NCI-H2029 (cell line): ENCODE measurements at regions not wholly inside any gene's neighbourhood (a gene's known extent, or its start where the extent isn't known, plus 50 kb on each side); places are given as distances from the start of the nearest gene placed in this dataset.
"Not testable (repeated sequence)": the region's sequence is repeated elsewhere in the genome, so short reads cannot be mapped to it uniquely, and the experiment has no call there.

Experiments
- DNase-seq: peaks from one replicate; lab custom pipeline; 2025; lab: John Stamatoyannopoulos, UW

DNA sequence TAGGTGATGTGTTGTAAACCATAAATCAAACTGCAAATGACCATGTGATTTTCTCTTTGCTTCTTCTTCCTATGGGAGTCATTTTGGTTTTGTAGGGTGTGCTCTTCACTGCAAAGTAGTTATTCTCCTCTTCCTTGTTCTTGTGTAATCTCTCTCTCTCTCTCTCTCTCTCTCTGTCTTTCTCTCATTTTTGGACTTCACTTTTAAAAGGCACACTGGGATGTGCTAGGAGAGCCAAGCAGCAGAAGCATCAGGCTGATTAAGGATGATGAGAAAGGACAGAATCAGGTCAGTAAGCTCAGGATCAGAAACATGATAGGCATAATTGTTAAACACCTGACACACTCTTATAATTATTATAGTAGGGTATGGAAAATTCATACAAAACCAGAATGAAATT lies 505.3 kb upstream of the ZNF608 start:
- DNase-seq = no peak

DNA sequence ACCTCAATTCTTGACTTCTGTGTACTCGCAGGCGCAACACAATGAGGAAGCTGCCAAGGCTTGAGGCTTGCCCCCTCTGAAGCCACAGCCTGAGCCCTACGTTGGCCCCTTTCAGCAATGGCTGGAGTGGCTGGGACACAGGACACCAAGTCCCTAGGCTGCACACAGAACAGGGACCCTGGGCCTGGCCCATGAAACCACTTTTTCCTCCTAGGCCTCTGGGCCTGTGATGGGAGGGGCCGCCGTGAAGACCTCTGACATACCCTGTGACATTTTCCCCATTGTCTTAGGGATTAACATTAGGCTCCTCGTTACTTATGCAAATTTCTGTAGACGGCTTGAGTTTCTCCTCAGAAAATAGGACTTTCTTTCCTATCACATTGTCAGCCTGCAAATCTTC lies 507.2 kb upstream of the ZNF608 start:
- DNase-seq = not testable (repeated sequence)

DNA sequence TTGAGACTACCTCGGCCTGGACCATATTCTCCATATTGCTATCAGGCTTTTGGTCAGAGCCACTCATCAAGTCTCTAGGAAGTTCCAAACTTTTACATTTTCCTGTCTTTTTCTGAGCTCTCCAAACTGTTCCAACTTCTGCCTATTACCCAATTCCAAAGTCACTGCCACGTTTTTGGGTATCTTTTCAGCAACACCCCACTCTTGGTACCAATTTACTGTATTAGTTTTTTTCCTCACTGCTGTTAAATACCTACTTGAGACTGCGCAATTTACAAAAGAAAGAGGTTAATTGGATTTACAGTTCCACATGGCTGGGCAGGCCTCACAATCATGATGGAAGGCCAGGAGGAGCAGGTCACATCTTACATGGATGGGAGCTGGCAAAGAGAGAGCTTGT lies 507.8 kb upstream of the ZNF608 start:
- no peak for DNase-seq

DNA sequence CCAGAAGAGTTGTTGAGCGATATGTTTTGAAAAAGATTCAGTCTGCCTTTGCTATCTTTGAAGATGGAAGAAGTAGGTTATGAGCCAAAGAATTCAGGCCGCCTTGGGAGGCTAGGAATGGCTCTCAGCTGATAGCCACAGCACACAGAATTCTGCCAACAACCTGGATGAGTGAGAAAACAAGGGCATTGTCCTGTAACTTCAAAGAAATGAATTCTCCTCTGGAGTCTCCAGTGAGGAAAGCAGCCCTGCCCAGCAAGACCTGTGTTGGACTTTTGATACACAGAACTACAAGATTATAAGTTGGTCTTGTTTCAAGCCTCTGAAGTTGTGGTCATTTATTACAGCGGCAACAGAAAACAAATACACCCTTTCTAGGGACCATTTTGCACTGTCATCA lies 509.9 kb upstream of the ZNF608 start:
- no peak for DNase-seq

DNA sequence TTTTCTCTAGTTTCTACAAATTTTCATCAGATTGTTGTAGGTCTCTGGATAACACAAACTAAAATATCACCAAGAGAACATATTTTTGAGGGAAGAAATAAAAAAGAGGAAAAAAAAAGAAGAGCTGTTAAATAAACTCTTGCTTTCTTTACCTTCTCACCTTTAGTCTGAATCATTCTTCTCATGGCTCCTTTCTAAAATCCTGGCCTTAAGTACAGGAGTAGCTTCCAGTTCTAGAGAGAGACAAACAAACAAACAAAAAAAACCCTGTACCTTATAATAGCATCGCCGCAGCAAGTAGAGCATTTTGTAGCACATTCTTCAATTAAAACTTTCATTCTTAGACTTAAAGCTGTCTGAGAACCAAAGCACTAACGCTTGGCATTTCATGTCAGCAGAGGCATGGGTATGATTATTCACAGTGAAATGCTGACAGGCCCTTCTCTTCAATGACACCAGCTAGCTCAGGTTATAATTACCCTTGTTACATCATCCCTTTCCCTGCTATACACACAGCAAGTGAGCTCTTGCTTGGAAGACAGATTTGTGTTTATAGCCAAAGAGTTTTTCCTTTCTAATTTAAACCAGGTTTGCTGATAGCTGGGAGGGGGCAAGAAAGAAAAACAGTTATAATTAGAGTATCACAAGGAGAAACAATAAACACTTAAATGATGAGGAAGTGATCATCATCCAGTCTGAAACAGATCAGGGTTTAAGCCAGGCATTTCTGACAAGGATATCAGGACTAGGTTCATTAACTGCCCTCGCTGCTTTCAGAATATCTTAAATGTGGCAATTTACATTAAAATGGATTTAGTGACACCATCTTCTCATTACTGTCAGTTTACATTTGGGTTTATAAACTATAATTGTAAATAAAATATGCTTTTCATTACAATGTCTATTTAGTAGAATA lies 510.9 kb upstream of the ZNF608 start:
- DNase-seq = no peak

DNA sequence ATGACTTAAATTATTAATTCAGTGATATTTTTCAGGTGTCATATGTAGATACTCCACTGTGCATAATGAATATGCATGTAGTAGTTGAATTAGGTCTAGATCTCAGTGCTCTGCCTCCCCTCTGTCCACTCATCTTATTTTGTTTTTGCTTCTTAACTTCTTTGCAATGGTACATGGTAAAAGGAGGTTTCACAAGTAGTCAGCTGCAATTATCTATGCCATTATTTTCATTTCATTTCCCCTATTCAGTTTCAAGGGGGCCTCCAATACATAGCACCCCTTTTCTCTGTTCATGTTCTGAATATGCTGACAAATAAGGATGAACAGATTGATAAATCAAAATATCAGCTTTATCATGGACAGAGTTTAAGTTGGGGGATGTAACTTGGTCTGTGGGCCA lies 511.6 kb upstream of the ZNF608 start:
- DNase-seq = no peak

DNA sequence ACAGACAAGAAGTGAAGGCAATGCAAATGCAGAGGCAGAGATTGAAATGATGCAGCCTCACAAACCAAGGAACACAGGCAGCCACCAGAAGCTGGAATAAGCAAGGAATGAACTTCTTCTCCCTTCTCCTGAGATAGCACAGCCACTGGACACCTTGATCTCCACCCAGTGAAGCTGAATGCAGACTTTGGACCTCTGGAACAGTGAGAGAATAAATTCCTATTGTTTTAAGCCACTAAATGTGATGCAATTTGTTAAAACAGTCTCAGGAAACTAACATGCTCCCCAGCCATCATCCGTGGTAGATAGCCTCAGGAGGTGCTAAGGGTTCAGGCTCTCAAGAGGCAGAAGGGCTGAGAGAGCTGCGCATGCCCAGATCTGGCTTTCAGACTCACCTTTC lies 512.2 kb upstream of the ZNF608 start:
- DNase-seq = no peak

DNA sequence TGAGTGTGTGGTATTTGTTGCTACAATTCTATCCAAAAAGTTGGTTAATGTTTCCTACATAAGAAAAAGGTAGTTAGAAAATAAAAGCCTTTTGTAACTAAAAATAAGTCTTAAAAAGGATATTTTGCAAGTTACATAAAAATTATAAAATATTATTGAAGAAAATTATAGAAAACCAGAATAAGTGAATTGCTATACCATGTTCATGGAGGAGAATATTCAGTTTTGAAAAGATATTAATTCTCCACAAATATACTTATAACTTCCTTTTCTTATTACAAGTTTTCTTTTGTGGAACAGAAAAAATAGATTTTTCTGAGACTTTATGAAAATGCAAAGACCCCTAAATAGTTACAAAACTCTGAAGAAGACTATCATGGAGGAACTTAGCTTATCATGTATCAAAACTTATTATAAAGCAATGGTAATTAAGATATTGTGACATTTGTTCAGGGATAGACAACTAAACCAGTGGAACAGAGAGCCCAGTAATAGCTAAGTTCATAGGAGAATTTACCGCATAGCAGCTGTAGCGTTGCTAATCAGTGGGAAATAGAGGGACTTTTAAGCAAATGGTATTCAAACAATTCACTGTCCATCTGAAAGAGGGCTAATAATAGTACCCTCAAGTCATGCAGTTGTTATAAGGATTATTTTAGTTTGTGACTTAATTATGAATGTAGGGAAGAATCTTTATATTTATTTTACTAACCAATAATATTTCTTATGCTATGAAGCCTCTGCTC lies 515.2 kb upstream of the ZNF608 start:
- no peak for DNase-seq

DNA sequence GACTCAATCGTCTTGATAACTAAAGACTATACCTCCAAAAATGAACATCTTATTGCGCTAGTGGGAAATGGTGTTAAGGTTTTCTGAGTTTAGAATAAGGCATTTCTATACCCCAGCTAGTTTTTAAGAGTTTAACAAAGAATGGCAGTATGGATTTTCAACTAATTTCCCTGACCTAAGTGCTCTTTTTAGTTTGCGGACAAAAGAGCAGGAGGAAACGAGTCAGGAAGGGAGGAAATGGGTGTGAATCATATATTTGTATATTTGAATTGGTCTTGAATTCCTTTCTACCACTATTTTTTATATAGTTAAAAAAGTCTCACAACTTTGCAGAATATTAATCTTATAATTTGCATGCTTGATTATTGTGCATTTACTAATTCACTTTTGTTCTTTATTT lies 516.3 kb upstream of the ZNF608 start:
- DNase-seq = no peak

DNA sequence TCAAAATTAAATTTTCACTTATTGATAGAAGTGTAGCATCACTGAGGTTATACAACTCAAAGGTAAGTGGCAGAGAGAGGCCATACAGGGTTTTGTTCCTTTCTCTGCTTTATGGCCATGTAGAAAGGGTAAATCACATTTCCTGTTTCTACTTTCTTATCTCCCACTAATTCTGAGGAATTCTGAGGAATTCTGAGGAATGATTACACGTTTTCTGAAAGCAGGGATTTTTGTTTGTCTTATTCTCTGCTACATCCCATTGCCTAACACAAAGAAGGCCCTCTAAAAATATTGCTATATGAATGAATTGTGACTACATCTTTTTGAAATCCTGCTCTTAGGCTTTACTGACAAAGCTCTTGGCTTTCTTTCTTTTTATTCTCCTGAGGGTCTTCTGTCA lies 516.9 kb upstream of the ZNF608 start:
- no peak for DNase-seq

DNA sequence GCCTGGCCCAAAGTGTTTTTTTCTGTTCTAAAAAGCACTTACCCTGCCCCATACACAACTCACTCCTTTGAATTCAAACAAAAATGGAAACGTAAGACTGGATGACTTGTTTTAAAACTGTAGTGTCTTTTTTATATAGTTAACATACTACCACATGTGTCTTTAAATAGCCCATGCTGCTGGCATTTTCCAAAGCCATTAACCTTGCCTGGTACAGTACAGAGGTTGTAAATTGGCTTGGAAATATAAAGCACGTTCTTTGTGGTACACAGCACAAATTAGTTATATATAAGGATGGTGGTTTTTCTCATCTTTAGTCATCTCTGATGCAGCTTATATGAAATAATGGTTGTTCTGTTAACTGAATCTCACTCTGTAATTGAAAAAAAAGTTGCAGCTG lies 519.7 kb upstream of the ZNF608 start:
- DNase-seq = no peak

DNA sequence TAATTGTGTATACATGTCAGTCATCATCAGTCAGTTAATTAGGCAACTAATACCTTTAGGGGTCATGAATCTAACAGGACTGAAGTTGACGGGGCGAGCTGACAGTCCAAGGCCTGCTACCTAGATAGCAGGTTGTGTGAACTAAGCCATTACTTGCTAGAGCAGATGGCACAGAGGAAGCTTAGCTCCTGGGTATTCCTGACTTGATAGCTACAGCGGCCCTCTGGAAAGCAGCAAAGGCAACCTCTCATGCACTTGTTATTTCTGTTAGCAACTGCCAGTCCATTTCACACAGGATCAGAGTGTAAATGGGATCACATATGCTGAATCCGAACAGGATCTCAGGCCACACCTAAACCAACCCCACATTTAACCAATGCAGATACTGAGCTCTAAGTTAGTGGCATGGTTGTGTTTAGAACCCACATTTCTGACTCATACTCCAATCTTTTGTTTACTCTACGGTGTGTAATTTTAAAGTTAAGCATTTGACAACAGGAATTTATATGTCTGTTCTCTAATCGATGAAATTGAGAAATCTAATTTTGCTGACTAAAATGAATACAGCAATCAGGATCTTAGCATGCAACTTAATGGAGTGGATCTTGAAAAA lies 521.3 kb upstream of the ZNF608 start:
- no peak for DNase-seq

DNA sequence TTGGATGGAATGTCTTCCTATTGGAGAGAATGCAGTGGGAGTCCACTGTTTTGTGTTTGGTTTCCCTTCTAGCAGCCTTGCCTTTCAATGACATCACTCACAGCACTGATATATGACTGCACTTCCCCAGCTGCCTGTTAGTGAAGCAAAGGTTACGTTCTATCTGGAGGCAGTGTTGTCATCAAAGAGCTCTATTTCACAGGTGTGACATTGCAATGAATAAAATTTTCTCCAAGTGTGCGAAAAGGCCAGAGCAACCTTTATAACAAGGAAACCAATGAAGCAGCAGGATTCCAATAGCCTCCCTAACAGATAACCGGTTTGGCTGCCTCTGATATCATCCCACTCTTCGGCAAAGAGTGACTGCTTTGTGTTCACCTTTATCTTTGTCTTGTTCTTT lies 523.5 kb upstream of the ZNF608 start:
- no peak for DNase-seq

DNA sequence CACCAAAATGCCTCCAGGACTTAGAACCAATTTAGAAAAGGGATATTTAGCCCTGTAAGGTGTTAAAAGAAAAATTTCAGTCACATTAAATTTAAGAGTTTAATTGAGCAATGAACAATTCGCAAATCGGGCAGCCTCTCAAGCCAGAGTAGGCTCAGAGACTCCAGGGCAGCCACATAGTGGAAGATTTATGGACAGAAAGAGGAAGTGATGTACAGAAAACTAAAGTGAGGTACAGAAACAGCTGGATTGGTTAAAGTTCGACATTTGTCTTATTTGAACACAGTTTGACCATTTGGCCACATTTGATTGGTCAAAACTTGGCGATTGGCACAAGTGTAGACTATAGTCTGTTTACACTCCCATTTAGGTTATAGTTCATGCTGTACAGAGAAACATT lies 525.9 kb upstream of the ZNF608 start:
- no peak for DNase-seq

DNA sequence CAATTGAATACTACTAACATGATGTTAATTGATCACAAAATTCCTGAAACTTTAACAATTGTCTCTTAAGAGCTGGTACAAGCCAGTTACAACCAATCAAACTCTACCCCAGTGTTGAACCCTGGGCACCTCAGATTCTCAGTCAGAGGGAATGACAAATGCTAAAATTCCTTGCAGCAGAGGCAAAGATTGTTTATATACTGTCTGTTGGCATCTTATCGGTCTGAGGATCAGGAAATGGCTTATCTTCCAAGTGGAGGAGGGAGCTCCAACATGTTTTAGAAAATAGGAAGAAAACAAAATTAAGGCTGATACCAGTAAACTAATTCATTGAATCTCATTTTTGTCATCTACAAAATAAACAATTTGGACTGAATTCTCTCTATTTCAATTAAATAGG lies 527.8 kb upstream of the ZNF608 start:
- no peak for DNase-seq

DNA sequence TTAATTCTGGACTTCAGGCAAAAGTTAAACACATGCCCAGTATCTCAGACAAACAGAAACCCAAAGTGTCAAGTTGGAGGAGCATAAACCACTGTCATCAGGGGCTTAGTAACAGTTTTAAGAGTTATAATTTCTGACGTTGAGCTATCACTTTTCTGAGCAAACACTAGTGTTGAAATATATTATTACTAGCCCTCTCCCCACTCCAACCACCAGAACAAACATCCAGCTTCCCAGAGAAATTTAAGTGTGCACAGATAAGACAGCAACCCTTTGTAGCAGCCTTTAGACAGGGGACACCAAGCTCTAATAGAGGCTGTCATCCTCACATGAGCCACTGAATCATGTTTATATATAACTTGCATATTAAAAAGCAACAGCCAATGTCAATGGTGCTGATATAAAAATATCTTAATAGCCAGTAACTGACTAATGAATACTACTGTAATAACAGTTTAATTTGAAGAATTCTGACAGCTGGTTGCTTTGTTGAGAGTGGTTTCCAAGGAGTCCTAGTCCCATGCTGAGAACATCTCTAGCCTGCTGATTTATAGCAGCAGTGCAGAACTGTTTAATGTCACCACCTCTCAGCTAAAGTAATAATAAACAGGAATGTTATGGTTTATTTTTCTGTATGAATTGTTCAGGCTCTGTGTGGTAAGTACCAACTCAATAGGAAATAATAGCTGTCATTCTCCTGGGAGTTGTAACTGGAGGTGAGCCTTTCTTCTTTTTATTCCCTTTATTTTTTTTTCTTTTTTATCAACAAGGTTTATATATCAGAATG lies 528.7 kb upstream of the ZNF608 start:
- DNase-seq = no peak

DNA sequence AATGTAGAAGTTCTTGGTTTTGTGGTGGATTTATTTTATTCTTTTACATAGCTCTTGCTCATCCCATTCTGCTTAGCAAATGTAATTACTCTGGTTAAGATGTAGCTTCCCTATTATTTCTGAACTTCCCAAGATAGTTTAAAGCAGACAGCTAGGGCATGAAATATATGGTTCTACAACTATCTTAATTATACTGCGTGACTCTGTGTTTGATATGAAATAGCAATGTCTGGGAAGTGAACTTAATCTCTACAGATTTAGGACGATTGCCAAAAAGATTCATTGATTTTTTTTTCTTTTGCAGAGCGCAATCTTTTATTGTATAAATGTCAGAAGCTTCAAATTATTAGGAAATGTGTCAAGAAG lies 529.3 kb upstream of the ZNF608 start:
- no peak for DNase-seq

DNA sequence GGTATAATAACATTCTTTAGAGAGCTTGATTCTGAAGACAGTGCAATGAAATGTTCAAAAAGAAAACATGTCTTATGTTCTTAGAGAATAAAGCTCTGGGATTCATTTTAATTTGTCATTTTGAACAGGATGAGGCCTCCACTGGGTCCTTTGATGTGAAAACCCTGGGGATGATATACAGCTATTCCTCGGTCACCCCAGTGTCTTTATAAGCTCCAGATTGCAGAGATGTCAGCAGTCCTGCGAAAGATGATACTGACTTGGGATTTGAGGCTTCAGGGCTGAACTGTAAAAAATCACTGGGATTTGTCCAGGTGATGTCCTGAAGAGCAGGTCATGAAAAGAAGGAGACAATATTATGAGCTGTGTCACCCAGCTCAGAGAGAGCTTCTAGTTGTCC lies 529.7 kb upstream of the ZNF608 start:
- no peak for DNase-seq

DNA sequence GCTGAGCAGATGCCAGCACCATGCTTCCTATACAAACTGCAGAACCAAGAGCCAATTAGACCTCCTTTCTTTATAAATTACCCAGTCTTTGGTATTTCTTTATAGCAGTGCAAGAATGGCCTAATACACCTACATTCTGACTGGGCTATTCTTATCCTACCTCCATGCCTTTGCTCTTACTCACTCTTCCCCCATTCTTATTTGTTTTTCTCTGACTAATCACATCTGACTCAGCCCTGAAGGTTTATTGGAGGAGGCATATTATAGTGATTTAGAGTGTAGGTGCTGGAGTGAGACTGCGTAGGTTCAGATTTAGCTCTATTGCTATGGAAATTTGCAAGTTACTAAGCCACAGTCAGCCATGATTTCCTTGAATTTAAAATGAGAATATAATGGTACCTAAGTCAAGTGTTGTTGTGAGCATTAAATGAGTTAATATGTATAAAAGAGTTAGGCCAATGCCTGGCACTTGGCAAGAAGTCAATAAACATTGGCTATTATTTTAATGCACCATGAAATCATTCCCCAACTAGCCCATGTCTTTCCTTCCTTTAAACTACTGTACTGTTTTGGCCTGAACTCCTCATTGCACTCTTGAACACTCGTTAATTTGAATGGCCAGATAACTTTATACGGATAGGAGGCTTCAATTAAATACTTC lies 531.2 kb upstream of the ZNF608 start:
- no peak for DNase-seq

DNA sequence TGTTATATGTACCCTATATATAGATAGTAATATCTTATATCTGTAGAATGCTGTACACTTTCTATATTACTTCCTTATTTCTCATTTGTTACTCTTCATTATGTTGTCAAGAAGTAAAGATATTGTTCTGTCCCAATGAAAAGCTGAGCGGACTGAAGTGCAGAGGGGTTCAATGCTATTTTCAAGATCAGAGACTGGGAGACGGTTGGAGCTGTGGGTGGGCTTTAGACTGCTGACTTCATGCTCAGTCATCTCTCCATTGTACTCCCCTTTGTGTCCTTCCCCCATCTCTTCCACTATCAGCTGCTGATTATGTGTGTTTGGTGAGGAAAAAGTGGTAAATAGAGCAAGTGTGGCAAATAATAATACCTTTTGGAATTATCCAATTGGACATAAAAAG lies 532.3 kb upstream of the ZNF608 start:
- no peak for DNase-seq

DNA sequence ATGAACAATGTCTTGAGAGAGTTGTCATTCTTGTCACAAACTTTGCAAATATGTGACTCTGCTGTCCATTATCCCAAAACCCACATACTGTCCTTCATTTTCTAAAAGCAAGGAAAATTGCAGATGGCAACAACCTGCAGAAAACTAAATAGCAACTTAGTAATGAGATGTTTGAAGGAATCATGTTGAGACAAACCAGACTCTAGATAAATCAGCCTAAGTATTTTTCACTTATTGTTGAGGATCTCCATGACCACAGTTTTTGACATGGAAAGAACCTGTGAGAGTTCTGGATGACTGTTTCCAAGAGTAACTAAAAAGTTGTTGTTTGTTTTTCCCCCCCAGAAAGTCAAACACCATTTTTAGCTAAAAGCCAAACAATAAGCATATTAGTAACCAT lies 535.2 kb upstream of the ZNF608 start:
- DNase-seq = no peak

DNA sequence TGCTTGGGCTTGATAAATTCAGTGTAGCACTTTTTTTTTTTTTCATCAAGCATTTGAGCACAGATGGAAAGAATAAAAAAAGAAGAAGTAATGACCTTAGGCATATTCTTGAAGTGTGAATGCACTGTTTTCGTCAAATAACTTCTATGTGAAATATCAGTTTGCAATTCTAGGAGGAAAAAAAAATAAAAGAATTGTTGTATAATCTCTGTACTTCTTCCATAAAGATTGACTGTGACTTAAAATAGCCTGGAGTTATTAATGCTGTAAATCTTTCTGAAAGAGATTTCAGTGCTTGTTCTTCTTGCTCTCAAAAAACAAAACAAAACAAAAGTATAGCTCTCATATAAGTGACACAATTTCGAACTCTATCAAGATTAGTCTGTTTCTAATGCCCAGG lies 536.9 kb upstream of the ZNF608 start:
- DNase-seq = no peak
